Lower leg skin (tissue), 3 donors: ENCODE measurements at regions not wholly inside any gene's neighbourhood (a gene's known extent, or its start where the extent isn't known, plus 50 kb on each side); places are given as distances from the start of the nearest gene placed in this dataset.

ENCODE experiments used
- POLR2A ChIP-seq, 2 donors: fragments of 450-650 bp; IDR thresholded peaks; one replicate each; pipeline ENCODE4 v1.6.1; 2016 to 2017; ENCODE audit warnings: antibody characterized with exemption in 2 of 2, mild to moderate bottlenecking in 1 of 2, moderate library complexity in 1 of 2
- TF ChIP-seq, protein P1 (sequence below), 3 donors: fragments of 450-650 bp; IDR thresholded peaks; one replicate each; pipeline ENCODE4 v1.5.1; 2016; ENCODE audit warnings: antibody characterized with exemption in 3 of 3, mild to moderate bottlenecking in 3 of 3, moderate library complexity in 2 of 3

DNA sequence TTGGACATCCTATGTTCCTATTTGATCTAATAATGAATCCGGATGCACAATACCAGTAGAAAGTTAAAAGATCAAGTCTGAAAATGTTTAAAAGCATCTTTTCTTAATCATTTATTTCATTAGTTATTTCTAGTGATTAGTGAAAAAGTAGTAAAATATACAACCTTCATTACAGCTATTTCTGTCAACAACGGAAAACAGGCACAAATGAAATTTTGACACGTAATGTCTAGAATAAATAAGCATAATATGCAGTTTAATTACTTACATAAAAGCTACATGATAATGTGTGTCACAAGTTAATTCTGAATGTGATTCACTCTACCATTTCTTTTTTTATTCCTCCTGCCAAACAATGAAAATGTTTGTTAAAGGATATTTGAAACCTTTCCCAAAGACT is 216.1 kb downstream of the MYCN start:
- TF ChIP-seq, protein P1, sequence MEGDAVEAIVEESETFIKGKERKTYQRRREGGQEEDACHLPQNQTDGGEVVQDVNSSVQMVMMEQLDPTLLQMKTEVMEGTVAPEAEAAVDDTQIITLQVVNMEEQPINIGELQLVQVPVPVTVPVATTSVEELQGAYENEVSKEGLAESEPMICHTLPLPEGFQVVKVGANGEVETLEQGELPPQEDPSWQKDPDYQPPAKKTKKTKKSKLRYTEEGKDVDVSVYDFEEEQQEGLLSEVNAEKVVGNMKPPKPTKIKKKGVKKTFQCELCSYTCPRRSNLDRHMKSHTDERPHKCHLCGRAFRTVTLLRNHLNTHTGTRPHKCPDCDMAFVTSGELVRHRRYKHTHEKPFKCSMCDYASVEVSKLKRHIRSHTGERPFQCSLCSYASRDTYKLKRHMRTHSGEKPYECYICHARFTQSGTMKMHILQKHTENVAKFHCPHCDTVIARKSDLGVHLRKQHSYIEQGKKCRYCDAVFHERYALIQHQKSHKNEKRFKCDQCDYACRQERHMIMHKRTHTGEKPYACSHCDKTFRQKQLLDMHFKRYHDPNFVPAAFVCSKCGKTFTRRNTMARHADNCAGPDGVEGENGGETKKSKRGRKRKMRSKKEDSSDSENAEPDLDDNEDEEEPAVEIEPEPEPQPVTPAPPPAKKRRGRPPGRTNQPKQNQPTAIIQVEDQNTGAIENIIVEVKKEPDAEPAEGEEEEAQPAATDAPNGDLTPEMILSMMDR (IDR thresholded peaks at IDR 0.05): no peak
- no peak for TF ChIP-seq POLR2A (IDR thresholded peaks at IDR 0.05)
